GM19372 (cell line): ENCODE measurements at regions not wholly inside any gene's neighbourhood (a gene's known extent, or its start where the extent isn't known, plus 50 kb on each side); places are given as distances from the start of the nearest gene placed in this dataset.

ENCODE experiments used
- ATAC-seq: cut with Tn5 transposase; IDR thresholded peaks from one replicate; pipeline ENCODE4 v1.9.1; 2021; ENCODE audit warnings: mild to moderate bottlenecking, low read depth, moderate library complexity; ENCODE audit not compliant: unreplicated experiment

DNA sequence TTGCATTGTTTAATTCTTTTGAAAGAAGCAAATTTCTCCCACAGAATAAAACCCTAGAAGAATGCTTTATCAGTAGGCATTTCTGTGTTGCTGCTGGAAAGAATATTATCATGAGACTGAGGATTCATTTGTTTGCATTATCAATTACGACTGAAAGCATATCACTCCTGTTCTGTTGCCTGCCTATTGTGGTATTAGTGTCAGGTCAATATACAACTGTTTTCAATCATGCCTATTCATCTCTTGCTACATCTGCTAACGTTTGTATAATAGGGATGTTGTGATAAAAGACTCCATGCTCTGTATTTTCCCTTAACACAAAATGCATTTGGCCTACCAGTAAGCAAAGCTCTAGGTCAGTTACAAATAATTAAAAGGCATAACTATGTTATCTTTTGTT is 221.5 kb downstream of the PTPRC start:
- ATAC-seq: no peak

DNA sequence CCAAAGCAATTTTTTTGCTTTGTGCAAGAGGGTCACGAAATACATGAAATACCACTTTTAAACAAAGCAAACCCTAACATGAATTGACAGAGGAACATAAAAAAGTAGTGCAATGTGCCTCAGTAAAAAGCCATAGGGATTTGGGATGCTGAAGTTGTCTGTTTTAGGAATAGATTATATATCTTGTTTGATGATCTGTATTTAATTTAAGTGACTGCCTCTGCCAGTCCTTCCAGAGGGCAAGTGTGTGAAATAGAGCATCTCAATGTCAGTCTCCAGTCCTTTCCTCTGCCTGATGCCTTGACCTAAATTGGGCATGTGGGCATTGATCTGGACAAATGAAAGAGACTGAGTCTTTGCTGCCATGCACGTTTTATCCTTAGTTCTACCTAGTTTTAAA is 222.8 kb downstream of the PTPRC start:
- no peak for ATAC-seq

DNA sequence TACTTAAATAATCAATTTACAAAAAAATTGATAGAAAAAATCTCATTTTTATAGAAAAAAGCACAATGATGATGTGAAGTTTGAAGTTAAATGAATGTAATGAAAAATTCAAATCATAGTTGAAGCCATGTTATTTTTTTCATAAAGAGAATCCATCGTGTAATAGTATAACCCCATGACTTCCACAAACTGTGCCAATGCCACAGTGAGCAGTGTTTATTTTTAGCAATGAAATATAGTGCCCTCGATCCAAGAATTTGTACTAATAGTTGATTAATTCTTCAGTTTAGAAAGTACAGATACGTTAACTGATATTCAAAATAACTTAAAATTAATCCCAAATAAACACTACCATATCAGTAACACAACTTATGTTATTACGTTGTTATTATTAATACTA is 225.9 kb downstream of the PTPRC start:
- no peak for ATAC-seq

DNA sequence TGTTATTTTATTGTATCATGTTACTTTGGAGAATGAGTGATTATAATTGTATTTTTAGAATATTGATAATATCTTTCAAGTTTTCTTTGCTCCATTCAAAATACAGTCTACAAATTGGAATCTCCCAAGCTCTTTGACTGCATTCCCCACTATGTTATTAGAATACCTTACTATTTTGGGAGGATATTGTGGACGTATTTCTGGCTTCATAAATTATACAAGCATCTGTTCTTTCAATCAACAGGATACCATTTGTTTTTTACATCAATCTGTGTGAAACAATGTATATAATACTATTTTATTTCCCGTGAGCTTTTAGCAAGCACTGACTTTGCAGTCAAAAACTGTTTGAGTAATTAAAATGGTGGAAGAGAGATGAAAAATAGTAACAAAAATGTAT is 226.5 kb downstream of the PTPRC start:
- ATAC-seq: no peak

GRCh38 chr1:198867182-198867581 is 228.3 kb downstream of the PTPRC start:
- ATAC-seq: no peak

DNA sequence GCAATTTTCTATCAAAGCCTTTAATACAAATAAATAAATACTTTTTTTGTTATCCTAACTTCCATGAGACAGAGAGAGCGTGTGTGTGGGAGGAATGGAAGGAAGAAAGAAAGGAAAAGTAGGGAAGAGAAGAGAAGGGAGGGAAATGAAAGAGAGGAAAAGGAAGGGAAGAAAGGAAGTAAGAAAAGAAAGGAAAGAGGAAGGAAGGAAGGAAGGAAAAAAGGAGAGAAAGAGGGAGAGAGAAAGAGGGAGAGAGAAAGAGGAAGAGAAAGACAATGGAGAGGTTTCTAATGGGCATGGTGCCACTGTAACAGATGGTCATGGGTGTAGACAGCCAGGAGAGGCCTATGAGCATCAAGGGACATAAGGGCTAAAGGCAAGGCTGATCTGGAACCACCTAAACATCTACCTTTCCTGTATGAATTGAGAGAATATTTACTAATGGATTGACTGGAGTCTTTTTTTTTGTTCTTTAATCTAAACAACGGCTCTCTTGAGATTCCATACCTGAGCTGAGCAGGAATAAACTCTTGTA is 234.9 kb downstream of the PTPRC start:
- no peak for ATAC-seq

- no peak for ATAC-seq
These were observed 237.6 kb downstream of the PTPRC start for GRCh38 chr1:198876371-198876871.

DNA sequence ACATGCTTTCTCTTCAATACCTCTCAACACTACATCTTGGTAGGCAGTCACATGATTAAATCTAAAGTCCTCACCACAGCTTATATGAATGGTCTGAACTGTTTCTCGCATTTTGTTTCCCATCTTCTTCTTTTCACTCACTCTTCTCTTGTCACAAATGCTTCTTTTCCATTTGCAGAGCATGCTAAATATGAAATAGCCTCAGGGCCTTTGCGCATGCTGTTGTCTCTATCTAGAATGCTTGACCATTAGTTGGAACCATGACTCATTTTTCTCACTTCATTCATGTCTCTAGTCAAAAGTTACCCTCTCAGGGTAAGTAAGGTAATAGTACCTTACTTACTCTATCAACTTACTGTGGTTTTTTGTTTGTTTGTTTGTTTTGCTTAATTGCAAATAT is 239.7 kb downstream of the PTPRC start:
- no peak for ATAC-seq

GRCh38 chr1:198879711-198880306 is 241.0 kb downstream of the PTPRC start:
- ATAC-seq: no peak

DNA sequence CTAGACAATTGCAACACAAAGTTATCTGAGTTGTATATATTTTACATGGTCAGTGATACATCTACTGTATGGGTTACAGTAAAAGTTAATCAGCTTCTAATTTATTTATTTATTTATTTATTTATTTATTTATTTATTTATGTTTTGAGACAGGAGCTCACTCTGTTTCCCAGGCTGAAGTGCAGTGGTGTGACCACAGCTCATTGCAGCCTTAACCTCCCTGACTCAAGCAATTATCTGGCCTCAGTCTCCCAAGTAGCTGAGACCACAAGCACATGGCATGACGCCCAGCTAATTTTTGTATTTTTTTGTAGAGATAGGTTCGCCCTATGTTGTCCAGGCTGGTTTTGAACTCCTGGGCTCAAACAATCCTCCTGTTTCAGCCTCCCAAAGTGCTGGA is 241.6 kb downstream of the PTPRC start:
- ATAC-seq: no peak

GRCh38 chr1:198880818-198881597 is 242.2 kb downstream of the PTPRC start:
- ATAC-seq: no peak

- ATAC-seq: no peak
These were observed 244.3 kb downstream of the PTPRC start for GRCh38 chr1:198883184-198883583.

DNA sequence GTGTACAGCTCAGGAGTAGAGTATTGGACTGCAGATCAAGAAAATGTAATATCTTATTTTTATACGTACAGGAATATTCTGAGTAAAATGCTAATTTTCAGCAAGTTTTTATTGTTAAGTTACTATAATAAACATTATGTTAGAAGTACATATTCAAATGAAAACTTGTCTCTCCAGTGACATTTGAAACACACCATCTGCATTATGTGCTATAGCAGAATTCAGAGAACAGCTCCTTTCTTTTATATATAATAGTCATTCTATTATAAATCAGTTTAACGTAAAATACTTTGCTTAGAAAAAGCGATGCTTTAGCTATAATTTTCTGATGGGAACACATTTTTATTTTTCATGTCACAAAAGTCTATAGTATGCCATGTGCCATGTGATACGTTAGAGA is 249.0 kb downstream of the PTPRC start:
- ATAC-seq: no peak

DNA sequence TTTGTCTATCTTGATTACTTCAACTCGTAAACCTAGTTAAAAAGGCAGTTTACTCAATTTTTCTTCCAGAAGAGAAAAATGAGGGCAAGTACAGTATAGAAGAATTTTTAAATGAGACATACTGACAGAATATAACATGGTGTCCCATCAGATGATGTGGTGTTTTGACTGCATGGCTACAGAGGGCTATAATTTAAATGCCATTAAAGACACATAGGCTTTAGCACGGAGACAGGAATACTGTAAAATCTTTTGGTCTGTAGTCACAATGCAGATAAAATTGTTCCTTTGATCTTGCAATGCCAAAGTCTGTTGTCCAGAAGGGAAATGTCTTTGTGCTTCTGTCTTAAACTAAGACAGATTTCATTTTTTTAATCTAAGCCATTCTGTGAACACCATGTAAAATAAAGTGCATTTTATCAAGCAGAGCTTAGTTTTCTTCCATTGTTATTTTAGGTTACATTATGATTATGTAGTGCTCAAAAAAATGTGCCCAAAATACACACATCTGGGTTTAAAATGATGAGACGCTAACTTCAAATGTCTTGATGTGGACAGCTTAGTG is 249.6 kb downstream of the PTPRC start:
- ATAC-seq: no peak

GRCh38 chr1:198889101-198889500 is 250.3 kb downstream of the PTPRC start:
- no peak for ATAC-seq

DNA sequence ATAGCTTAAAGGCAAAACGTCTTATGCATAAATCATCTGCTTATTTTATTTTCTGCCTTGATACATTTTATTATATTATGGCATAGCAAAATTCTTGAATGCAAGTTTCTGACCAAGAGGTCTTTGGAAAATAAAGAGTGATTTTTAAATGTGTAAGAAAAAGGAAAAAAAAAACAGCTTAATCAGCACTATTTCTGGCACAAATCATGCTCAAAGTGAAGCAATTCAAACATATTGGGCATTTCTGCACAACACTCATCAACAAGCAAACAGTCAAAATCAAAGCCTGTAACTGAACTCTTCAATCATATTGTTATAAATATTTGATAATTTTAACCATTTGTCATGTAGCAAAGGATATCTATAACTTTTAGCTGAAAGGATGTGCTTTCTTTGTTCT is 250.9 kb downstream of the PTPRC start:
- ATAC-seq: no peak

GRCh38 chr1:198890214-198890930 is 251.5 kb downstream of the PTPRC start:
- no peak for ATAC-seq

DNA sequence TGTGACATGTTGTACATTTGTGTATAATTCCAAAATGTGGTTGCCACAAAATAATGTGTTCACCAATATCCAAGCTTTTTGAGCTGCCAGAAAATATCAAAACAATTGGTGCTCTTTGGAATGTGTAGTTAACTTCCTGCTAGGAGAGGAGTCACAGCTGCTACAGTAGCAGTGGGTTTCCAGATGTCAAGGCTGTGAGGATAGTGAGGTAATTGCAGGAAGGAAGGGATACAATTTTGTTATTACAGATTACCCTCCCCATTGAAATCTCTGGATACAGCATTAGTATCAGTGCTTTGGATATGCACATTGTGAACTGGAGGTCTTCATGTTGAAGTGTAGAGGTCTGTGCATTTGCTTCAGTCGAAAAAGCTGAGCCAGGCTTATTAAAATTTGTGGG is 253.2 kb downstream of the PTPRC start:
- no peak for ATAC-seq

DNA sequence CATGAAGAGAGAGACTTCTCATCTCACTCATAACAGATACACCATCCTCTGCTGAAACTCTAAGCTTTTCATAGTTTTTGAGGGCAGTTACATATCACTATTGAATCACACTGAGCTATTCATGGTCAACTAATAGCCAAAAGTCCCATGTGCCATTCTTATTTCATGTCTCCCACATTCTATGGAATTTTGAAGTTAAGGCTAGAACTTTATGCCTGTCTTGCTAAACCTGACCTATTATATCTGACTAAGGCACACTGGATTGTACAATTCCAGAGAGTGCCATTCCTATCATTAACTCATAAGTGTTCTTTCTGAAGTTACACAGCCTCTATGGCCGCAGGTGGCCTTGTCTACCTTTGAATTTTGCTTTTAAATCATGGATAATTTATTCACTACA is 254.3 kb downstream of the PTPRC start:
- ATAC-seq: no peak

DNA sequence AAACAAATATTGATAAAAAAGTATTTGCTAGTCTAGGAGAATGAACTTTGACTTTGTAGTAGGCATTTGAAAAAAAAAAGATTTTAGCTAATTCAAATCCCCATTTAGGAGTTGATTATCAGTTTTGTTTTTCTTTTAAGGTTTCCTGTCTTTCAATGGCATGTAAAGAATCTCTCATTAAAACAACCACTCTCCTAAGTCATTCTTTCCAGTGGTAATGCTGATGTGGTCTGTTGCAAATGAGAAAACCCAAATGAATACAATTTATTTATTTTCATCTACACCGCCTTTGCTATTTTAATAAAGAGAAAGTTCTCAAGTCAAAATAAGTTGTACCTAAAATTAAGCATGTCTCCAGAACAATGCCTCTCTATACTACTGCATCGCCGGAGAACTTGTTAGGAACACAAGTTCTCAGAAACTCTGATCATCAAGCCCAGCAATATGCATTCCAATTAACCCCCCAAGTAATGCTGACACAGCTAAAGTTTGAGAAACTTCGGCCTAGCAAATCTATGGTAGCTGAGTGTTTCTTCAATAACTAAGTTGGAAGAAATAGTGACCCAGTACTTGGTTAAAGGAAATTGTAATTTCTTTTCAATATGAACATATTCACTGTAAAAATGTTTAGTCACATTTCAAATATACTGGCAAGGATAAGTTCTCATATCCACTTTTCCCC is 255.1 kb downstream of the PTPRC start:
- ATAC-seq: no peak
